Fibroblast of skin of right biceps (primary cell): ENCODE measurements at regions not wholly inside any gene's neighbourhood (a gene's known extent, or its start where the extent isn't known, plus 50 kb on each side); places are given as distances from the start of the nearest gene placed in this dataset.
"Not testable (repeated sequence)": the region's sequence is repeated elsewhere in the genome, so short reads cannot be mapped to it uniquely, and the experiment has no call there.

ENCODE experiments used
- DNase-seq: peaks from one replicate; pipeline ENCODE4 v3.0.0-alpha.2; 2013

DNA sequence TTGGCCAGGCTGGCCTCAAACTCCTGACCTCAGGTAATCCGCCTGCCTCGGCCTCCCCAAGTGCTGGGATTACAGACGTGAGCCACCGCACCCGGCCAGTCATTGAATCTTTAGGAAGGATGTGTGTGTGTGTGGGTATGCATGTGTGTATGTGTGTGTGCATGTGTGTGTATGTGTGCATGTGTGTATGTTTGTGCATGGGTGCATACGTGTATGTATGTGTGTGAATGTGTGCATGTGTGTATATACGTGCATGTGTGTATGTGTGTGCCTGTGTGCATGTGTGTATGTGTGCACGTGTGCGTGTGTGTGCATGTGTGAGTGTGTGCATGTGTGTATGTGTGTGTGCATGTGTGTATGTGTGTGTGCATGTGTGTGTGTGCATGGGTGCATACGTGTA lies 120.1 kb upstream of the SHH start:
- DNase-seq: not testable (repeated sequence)

DNA sequence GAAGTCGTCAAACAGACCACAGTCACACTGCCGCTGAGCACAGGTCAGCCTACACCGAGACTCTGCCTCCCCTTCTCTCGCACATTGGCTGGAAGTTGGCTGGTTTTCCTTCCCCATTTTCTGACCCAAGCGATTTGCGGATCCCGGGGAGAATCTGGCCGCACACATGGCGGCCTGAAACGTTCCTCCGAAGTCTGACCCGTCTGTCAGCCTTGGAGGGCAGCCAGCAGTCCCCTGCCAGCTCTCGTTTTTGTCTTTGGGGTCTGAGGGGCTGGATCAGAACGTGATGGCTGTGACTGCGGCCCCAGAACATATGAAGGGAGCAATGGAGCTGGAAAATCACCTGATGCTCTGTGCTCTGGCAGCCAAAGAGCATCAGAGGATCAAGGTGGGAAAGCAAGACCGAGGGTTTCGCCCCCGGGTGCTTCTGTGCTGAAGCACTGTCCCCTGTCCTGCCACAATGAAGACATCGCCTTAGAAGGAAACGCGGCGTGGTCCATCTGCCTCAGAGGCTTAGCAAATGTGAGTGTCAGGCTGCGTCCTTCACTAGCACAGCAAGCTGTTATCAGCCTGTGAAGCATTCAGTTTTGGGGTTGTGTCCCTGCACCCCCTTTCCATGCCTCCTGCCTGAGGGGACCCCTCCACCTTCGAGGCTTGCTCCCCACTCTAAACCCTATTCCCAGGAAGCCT lies 119.3 kb upstream of the SHH start:
- DNase-seq: no peak

GRCh38 chr7:155930527-155930926 lies 118.3 kb upstream of the SHH start:
- no peak for DNase-seq

DNA sequence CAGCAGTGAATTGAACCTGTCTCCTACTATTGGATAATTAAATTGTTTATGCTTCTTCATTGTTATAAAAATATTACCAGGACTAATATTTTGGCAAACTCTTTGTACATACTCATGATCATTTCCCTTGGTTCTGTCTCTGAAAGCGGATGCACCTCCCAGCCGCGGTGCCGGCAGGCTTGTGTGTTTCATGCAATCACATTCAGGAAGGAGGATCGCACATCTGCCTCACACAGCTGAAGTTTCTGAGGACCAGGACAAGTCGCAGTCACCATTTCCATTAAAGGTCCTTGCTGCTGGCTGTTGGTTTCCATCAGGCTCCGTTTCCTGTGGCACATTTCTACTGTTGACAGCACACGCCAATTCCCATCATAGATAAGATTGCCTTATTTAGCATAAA lies 117.8 kb upstream of the SHH start:
- DNase-seq: no peak

DNA sequence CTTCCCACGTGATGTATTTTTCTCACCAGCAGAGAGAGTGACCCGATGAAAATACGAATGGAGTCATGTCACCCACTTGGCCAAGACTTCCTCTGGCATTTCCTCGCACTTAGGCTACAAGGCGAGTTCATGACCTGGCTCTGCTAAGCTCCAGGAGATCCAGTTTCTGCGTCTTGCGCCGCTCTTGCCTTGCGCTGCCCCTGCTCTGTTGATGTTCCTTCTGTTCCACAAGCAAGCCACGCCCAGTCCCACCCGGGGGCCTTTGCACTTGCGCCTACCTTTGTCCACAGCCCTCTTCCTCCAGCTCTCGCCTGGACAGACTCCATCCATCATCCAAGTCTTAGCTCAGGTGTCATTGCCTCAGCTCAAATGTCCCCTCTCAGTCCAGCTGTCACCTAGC lies 116.3 kb upstream of the SHH start:
- DNase-seq: no peak

GRCh38 chr7:155927905-155928304 lies 115.6 kb upstream of the SHH start:
- no peak for DNase-seq

DNA sequence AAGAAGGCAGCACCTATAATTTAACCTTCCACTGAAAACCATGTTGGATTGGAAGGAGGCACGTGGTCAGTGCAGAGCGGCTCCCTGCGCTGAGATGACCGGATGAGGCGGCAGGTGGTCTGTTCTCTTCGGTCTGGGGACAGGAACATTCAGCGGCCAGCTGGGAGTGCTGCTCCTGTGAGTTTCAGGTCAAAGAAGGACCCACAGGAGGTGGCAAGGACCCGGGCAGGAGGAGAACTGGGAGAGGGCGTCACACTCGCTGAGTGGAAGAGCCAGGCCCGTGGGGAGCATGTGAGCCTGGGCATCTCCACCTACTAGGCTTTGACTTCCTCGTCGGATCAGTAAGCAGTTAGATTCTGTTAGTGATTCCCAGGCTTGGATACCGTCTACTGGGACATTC lies 113.4 kb upstream of the SHH start:
- no peak for DNase-seq

- no peak for DNase-seq
These were observed 110.0 kb upstream of the SHH start for GRCh38 chr7:155922067-155922816.

DNA sequence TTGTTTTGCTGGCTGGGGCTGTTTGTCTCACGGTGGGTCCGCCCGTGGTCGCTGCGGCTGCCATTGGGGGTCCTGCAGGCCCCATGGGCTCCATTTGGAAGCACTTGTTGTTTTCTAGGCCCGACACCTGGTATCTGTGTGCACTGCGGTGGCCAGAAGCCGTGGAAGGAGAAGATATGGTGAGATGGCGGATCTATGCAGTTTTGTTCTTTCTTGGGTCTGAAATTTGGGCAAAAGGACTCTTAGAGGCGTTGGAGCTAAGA lies 109.5 kb upstream of the SHH start:
- DNase-seq: no peak

- no peak for DNase-seq
These were observed 109.0 kb upstream of the SHH start for GRCh38 chr7:155921086-155921803.

DNA sequence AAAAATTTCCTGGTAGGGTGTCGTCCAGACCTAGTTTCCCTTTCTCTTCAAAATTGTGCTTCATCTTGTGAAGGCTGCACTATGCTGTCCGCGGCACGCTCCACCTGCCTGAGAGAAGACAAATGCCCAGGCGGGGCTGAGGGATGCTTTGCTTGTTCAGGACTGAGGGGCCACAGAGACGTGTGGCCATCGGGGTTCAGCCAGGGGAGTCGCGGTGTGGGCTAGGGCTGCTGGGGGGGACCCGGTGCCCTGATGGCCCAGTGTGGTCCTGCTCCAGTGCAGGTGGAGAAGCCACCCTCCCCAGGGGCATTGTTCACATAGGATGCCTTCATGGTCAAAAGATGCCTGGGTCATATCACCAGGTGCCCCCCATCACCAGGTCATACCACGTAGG lies 107.8 kb upstream of the SHH start:
- no peak for DNase-seq

DNA sequence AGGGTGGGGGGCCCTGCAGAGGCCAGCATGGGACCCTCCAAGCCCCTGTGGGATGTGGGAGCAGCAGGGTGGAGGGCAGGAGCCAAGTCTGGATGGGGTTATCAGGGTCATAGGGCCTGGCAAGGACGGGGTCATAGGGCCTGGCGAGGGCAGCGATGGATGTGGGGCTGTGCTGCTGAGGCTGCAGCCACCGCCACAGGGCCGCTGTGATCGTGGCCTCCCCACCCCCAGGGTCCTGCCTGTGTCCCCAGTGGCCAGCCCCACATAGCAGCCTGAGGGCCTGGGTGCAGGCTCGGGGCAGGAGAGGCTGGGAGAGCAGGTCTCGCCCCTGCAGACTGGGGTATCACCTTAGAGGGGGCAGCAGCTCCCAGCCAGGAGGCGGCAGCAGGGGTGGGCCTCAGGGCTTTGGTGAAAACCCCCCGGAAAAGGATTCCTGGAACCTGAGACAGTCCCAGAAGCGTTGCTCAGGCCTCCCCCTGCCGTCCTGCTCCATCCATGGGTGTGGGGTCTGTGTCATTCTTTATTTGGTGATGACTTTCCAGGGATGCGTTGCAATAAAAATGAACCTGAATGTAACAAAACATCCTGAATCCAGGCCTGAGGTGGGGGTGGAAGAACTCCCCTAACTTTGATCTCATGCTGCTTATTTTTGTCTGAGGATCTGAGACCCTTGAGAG lies 107.3 kb upstream of the SHH start:
- DNase-seq: no peak

- peak; percentile 63 for DNase-seq
These were observed 106.6 kb upstream of the SHH start for GRCh38 chr7:155918720-155919390.

- no peak for DNase-seq
These were observed 105.7 kb upstream of the SHH start for GRCh38 chr7:155917836-155918430.

- DNase-seq: no peak
These were observed 104.8 kb upstream of the SHH start for GRCh38 chr7:155916926-155917655.

GRCh38 chr7:155914341-155914740 lies 102.1 kb upstream of the SHH start:
- no peak for DNase-seq

GRCh38 chr7:155913719-155914118 lies 101.5 kb upstream of the SHH start:
- no peak for DNase-seq

DNA sequence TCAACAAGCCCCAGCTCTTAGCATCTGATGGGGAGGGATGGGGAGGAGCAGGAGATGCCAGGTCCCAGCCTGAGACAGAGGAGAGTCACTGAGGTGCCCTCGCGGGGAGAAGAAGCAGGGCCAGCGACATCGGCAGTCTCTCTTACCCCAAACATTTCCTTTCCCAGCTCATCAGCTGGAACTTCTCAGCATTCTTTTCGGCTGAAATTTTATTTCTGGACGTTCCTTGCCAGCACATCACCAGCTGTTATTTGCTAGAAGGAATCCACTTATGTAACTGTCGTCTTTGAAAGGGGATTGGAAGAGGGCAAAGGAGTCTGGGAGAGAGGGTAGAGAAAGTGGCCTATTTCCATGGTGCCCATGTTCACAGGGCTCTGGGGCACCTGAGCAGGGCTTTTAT lies 101.0 kb upstream of the SHH start:
- DNase-seq: no peak

DNA sequence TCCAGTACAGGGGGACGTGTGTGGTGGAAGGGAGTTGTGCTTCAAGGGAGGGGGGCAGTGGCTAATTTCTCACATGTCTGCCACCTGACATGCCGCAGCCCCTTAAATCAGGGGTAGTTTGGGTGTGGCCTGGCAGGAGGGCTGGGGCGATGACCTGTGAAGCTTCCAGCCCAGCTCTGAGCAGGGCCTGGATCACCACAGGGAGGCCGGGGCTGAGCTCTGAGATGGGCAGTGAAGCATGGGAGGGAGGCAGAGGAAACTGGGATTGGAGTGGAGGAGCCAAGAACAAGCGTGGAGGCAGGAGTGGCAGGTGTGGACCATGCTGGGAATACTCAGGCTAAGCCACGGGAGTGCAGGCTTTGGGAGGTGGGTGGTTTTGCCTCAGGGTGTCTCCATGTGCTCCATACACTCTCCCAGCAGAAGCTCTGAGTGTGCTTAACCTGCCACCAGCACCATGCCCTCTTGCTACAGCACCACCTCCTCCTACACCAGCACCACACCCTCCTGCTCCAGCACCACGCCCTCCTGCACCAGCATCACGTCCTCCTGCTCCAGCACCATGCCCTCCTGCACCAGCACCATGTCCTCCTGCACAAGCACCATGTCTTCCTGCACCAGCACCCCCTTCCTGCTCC lies 99.3 kb upstream of the SHH start:
- no peak for DNase-seq

GRCh38 chr7:155908385-155908784 lies 96.1 kb upstream of the SHH start:
- DNase-seq: no peak

GRCh38 chr7:155907450-155908200 lies 95.4 kb upstream of the SHH start:
- DNase-seq: no peak
